ENCODE measurements at regions not wholly inside any gene's neighbourhood (a gene's known extent, or its start where the extent isn't known, plus 50 kb on each side); places are given as distances from the start of the nearest gene placed in this dataset.
A peak's percentile ranks its signal among the peaks of the same experiment; 100 is the strongest.
"Not testable (repeated sequence)": the region's sequence is repeated elsewhere in the genome, so short reads cannot be mapped to it uniquely, and the experiment has no call there.

DNA sequence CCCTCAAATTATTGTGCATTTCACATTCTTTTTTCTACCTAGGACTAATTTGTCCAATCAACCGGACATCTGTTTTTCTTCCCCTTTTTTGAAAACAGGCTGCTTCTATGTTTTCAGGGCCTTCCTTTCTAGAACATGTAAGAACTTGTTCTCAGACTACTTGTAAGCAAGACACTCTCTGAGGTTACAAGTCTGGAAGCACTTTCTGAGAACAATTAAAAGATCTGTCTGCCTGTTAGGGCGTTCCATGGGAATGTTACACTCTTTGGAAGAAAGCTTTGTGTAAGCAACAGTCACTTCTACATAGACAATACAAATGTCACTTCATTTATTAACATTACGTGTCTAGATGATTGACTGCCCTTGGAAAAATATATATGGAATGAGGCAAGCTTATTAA lies 50.9 kb upstream of the HSPB3 start:
- no peak for DNase-seq

DNA sequence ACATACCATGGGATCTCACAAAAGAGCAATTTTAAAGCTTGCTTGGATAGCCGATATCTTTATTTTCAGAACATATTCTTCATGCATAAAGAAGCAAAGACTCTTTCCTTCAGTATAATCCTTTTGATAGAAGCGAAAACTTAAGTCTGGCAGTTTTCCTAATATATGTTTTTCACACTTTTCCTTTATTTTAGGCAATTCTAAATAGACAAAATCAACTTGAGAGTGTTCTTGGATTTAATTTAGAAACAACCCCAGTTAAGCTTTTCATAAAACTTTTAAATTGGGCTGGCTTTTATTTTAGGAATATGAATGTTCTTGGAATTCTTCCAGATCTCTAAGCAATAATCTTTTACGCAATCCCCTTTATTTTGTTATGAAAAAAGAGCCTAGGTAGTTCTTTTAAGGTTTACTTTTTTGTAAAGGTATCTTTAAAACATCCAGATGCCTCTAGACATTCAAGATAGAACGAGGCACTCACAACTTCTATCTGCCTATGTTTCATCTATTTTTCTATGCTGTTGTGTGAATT lies 51.5 kb upstream of the HSPB3 start:
- no peak for DNase-seq

DNA sequence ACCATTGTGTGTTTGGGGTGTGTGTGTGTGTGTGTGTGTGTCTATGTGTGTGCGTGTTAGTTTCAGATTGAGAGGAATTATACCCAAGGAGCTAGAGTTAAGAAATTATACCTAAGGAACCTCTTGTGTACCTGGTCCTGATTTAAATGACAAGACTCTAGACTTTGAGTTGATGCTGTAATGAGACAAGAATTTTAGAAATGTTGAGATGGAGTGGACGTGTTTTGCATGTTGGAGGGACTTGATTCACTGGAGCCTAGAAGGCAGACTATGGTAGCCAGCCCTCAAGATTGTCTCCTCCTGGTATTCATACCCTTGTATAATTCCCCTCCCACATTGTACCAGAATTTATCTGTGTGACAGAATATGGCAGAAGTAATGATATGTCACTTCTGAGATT lies 52.4 kb upstream of the HSPB3 start:
- DNase-seq = no peak

DNA sequence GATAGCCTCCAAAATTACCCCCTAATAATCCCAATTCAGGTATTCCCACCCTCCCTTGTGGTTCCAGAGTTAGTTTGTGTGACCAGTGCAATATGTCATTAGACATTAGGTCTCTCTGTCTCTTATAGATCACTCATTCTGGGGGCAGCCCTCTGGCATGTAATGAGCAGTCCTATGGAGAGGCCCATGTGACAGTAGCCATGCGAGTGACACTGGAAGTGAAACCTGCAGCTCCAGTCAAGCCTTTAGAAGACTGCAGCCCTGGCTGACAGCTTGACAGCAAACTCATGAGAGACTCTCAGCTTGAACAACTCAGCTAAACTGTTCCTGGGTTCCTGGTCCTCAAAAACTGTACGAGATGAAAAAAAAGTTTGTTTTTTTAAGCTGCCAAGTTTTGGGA lies 54.0 kb upstream of the HSPB3 start:
- no peak for DNase-seq

DNA sequence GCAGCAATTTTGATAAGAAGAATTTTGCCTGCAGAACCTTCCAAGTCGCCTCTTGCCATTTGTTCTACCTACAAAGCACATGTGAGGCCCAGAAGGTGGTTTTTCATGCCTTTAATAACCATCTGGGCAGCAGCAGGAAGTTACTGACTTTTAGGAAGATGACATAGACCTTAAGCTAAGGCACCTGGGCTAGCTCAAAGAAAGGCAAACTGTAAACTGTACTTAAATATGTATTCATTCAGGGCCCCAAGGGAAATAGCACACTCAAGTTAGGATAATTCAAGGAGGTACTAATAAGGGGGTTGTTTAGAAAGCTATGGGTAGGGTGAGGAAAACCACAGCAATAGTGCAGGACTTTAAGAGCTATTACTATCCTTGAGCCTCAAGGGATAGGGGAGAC lies 57.3 kb upstream of the HSPB3 start:
- no peak for DNase-seq

DNA sequence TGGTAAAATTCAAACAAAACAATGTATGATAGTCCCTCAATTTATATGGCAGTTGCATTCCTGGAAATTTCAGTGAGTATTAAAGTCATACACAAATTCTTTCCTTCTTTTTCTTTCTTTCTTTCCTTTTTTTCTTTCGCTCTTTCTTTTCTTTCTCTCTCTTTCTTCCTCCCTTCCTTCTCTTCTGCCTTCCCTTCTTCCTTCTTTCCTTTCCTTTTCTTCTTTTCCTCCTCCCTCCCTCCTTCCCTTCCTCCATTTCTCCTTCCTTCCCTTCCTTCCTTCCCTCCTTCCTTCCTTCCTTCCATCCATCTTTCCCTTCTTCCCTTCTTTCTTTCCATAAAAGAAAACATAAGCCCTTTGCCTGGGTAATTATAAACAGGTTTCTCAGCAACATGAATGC lies 58.1 kb upstream of the HSPB3 start:
- no peak for DNase-seq

DNA sequence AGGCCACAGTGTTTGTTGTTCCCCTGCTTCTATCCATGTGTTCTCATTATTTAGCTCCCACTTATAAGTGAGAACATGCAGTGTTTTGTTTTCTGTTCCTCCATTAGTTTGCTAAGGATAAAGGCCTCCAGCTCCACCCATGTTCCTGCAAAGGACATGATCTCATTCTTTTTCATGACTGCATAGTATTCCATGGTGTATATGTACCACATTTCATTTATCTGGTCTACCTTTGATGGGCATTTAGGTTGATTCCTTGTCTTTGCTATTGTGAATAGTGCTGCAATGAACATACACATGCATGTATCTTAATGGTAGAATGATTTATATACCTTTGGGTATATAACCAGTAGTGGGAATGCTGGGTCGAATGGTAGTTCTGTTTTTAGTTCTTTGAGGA lies 62.5 kb upstream of the HSPB3 start:
- not testable (repeated sequence) for DNase-seq

DNA sequence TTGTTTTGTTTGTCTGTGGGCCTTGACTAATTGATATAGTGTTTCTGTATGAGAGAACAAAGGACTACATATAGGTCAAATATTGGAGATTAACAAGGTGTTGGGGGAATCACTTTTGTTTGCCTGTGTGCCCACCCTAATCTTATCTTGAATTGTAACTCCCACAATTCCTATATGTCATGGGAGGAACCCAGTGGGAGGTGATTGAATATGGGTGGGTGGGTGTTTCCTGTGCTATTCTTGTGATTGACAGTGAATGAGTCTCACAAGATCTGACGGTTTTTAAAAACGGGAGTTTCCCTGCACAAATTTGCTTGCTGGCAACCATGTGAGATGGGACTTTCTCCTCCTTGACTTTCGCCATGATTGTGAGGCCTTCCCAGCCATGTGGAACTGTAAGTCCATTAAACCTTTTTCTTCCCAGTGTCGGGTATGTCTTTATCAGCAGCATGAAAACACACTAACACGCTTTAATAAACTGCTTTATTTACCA lies 64.9 kb upstream of the HSPB3 start:
- DNase-seq = peak; percentile 43 to 52

DNA sequence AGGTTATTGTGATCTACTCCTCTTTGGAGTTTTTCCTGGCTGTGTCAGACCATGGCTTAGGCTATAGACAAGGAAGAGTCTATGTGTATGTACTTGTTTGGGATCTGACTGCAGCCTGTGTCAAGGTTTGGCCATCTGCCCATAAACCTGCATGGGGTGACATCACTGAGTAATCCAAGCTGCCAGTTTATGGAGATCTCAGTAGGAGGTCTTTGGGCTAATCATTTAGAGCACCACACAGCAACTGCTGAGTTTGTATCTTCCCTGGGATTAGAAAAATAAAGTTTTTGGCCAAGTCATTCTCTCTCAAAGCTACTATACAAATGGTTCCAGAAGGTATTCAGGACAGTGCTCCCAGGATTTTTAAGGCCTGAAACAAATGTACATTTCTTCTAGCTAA lies 65.5 kb upstream of the HSPB3 start:
- peak; percentile 89 to 97 for DNase-seq

DNA sequence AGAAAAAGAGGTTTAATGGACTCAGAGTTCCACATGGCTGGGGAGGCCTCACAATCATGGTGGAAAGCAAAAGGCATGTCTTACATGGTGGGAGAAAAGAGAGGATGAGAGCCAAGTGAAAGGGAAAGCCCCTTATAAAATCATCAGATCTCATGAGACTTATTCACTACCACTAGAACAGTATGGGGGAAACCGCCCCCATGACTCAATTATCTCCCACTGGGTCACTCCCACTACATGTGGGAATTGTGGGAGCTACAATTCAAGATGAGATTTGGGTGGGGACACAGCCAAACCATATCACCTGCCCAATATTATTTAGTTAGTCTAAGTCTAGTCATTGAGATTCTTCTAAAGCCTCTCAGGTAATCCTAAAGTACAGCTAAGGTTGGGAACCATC lies 66.1 kb upstream of the HSPB3 start:
- DNase-seq = not testable (repeated sequence)

DNA sequence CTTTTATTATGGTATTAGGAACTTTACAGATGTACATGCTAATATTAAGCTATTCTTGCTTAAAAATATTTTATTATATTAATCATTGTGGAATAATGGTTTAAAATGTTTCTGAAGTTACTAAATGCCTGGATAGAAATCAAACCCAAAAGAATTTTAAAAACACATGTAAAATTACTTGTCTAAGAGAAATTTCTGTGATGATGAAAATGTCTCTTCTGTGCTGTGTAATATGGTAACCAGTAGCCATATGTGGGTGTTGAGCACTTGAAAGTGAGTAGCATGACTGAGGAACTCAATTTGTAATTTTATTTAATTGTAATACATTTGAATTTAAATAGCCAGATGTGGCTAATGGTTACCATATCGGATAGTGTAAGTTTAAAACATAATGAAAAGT lies 66.7 kb upstream of the HSPB3 start:
- no peak for DNase-seq

DNA sequence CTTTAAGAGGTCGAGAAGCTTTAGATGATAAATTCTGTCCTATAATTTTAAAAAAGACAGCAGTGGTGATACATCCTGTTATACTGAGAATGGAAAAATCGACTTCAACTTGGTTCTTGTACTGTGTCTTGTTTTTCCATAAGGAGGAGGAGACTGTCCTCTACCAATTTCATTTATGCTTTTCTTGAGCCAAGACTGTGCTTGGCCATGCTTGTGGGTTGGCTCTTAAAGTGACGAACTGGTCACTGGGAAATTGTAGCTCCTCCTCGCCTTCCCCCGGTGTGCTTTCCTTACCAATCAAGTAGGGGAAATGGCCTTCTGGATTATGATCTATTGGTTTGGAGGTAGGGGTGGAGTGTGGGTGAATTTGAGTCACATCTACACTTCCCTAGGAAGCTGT lies 67.1 kb upstream of the HSPB3 start:
- no peak for DNase-seq

DNA sequence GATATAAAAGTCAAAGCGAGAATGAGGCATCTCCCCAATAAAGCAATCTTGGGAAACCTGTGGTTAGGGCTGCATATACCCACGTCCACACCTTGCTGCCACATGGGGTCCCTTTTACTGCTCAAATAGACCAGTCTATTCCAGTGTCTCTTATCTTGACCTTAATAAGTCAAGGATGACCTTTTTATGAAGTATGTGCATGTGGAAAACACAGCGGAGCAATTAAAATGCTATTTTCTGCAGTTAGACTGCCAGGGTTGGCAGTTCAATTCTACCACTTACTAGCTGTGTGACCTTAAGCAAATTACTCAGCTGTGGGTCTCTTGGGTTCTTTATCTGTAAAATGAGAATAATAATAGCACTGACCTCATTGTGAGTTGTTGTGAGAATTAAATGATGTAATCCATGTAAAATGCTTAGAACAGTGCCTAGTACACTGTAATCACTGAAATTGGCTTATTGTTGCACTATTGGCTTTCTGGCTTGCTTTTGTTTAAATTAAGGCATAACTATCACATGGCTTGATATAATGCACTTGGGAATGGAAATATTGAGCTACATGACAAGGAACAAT lies 67.8 kb upstream of the HSPB3 start:
- DNase-seq = no peak

DNA sequence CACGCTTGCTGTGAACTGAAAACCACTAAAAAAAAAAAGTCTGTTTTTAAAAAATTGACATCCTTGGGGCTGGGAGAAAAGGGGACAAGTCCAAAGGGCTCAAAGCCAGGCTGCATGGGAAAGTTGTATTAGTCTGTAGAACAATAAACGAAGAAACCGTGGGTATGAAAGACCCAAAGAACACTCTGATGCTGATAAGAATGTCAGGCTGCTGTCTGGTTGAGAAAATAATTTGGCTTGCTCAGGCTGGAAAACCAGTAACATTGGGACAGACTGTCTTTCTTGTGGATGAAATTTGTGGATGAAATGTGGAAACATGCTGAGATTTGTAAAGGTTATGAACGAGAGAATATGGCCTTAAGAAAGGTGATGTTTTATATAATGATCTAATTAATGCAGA lies 68.5 kb upstream of the HSPB3 start:
- DNase-seq = no peak

DNA sequence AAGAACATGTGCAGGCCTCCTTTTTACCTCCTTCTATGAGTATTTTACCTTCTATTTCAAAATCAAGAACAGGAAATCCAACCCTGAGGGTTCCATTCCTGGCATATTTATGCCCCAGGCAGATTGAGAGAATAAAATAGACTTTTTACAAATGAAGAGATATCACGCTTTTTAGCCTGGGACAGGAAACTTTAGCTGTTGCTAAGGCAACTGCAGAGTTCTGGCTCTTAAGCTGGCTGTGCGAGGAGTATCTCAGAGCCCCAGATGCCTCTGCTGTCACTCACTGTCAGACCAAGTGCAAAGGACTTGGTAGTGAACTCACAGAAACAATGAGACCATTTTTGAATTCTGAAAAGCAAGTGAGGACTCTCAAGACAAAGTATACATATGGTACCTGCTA lies 69.5 kb upstream of the HSPB3 start:
- no peak for DNase-seq

DNA sequence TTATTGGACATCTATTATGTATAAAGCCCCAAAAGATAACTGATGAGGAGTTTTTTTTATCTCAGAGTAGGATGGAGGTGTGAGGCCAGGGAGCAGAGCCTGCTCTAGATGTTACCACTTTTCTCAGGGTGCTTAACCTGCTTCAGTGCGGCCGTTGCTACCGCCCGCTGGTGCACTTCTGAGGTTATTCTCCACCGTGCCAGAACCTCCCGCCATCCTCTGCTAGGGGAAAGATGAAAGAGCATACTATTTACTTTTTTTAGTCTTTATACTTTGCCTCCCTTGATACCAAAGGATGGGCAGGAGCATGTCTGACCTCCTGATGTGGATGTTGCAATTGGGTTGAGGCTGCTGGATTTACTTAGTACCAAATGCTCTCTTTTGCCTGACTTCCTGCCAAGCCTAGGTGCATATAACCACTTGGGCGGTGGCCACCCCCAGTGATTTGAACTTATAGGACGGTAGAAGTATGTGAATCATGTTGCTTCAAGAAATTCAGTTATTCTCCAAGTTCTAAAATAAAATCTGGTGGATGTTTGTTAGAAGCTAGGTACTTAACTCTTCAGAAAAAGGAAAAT lies 71.1 kb upstream of the HSPB3 start:
- no peak for DNase-seq

DNA sequence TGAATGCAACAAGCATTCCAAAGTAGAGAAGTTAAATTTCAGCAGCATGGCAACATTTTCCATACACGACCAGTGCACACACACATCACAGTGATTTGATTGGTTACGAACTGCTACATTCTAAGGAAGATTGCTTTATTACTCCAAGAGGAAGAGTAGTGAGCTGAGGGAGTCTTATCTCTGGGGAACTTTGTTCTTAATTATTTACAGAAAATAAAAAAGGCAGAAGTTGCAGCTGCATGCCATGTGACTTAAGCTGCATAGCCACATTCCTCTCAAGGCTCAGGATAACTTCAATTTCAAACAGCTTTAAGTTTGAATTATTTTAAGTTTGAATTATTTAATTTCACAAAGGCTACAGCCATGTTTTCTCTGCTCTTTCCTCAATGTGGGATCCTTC lies 71.6 kb upstream of the HSPB3 start:
- no peak for DNase-seq

DNA sequence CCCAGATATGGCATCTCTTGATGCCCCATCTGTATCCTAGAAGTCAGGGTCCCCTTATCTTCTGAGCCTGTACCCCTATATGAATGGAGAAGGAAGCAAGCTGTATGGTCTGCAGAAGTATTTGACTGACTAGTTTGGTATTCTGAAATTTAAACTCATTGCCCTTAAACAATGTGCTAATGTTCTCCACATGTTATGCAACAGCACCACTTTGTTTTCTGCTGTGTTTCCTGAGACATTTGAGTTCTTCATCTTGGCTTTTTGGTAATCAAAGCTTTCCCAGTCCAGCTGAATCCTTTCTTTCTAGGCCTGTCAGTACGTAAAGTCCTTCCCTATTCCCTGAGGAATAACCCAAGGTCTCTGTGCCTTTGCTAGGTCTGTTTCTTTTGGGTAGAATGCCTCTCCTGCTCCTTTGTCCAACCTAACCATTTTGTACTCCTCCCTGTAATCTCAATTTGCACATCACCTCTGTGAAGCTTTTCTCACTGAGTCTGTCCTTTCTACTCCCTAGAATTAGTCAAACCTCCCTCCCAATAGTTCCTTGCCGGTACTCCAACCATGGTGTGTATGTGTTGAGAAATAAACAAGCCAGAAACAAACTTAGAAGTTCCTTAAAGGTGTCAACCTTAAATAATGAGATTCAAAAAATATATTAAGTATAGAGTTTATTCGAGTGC lies 72.1 kb upstream of the HSPB3 start:
- no peak for DNase-seq

DNA sequence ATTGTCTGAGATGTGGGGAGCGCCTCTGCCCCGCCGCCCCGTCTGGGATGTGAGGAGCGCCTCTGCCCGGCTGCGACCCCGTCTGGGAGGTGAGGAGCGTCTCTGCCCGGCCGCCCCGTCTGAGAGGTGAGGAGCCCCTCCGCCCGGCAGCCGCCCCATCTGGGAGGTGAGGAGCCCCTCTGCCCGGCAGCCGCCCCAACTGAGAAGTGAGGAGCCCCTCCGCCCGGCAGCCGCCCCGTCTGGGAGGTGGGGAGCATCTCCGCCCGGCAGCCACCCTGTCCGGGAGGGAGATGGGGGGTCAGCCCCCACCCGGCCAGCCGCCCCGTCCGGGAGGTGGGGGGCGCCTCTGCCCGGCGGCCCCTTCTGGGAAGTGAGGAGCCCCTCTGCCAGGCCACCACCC lies 70.9 kb upstream of the ARL15 start:
- not testable (repeated sequence) for DNase-seq

DNA sequence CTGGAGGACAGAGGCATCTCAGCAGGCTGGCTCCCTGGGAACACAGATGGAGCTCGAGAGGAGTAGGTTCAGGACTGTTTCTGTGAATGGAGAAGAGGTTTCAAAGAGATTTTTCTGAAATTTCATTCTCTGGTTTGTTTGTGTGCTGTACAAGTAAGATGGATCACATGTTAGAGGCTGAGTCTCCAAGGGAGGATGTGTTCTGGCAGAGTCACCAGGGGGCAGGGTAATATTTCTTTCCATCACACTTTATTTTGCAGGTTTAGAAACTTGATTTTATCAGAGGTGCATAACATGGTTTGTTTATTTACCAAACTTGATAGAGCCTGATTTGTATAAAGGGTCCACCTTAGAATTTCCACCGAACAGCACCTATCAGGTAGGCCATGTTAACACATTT lies 69.2 kb upstream of the ARL15 start:
- DNase-seq = no peak

DNA sequence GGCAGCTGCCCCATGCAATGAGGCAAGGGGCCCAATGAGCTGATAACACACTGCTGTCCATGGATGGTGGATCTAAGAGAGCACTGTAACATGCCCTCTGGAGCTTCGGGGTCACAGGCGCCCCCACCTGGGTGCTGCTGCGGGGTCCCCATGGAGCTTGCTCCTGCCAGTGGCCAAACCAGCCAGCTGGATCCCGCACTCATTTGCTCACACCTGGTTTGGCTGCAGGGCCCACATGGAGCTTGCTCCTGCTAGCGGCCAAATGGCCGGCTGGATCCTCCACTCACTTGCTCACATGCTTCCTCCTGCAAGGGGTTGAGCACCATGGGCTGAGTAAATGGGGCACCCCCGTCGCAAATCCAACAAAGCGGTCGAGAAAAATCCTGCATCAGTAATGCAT lies 68.3 kb upstream of the ARL15 start:
- no peak for DNase-seq

DNA sequence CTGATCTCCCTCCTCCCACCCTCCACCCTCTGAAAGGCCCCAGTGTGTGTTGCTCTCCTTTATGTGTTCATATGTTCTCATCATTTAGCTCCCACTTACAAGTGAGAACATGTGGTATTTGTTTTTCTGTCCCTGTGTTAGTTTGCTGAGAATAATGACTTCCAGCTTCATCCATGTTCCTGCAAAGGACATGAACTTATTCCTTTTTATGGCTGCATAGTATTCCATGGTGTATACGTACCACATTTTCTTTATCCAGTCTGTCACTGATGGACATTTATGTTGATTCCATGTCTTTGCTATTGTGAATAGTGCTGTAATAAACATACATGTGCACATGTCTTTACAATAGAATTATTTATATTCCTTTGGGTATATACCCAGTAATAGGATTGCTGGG lies 67.0 kb upstream of the ARL15 start:
- not testable (repeated sequence) for DNase-seq

DNA sequence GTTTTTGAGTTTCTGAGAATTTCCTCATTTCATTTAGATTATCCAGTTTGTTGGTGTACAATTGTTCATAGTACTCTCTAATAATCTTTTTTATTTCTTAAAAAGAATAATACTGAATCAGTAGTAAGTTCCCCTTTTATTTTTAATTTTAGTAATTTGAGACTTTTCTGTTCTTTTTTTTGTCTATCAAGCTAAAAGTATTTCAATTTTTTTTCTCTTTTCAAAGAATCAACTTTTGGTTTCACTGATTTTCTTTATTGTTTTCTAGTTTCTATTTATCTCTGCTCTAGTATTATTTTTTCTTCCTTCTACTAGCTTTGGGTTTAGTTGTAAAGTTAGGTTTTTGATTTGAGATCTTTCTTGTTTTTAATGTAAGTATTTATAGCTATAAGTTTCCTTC lies 60.6 kb upstream of the ARL15 start:
- no peak for DNase-seq

DNA sequence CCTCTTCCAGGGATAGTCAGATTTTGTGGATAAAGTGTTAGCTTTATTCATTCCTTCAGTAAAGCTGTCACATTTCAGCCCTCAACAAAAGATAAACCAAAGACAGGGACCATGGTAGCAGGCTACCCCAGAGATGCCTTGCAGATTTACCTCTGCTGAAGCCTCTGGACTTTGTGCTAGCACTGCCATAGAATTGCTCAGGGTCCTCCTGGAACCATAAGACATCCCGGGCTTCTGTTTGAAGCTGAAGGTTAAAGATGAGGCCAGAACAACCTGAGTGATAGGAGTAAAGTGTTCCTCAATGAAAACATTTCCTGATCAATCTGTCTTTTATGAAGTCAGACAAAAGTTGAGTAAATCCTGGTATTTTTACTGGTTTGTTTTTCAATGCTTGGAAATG lies 57.5 kb upstream of the ARL15 start:
- no peak for DNase-seq

DNA sequence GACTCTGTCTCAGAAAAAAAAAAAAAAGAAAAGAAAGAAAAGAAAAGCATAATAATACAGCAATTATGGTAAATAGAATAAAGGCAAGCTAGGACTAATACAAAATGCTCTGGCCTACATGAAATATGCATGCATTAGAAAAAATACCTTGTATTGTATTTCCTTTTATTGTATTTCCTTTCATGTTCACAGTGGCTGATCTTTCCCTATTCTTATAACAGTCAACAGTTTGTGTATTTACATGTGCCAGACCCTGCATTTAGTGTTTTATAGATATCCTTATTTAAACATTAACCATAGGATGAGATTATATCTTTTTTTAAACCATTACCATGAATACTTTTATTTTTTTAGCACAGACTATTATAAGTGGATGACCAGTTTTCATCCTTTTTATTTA lies 56.3 kb upstream of the ARL15 start:
- DNase-seq = no peak

All from NCI-H446 (cell line).